Activated CD4-positive, alpha-beta T cell treated with anti-CD3 and anti-CD28 coated beads, Interleukin-2, amount 50 U/mL, for 1 hour (primary cell): ENCODE measurements at regions not wholly inside any gene's neighbourhood (a gene's known extent, or its start where the extent isn't known, plus 50 kb on each side); places are given as distances from the start of the nearest gene placed in this dataset.
"Not testable (repeated sequence)": the region's sequence is repeated elsewhere in the genome, so short reads cannot be mapped to it uniquely, and the experiment has no call there.

ENCODE experiments used
- DNase-seq: peaks from one replicate; pipeline ENCODE4 v3.0.0-alpha.2; 2020

DNA sequence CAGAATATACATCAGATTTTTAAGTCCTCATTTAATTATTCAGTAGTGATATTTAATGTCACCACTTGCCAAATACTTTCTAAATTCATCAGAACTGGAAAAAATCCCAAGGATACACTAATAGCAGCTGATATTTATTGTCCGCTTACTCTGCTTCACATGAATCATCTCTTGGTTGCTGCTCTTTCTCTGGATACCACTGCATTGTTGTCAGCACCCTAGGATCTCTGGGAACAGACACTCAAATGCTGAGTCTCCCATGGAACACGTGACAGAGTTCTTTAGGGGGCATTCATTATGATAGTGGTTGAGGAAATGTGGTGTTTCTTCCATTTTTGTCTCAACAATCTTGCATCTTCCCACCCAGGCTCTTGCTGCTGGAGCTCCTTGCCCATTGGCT is 318.0 kb downstream of the RFPL4B start:
- no peak for DNase-seq

- DNase-seq, result no peak
These were observed 318.7 kb downstream of the RFPL4B start for GRCh38 chr6:112665815-112666214.

DNA sequence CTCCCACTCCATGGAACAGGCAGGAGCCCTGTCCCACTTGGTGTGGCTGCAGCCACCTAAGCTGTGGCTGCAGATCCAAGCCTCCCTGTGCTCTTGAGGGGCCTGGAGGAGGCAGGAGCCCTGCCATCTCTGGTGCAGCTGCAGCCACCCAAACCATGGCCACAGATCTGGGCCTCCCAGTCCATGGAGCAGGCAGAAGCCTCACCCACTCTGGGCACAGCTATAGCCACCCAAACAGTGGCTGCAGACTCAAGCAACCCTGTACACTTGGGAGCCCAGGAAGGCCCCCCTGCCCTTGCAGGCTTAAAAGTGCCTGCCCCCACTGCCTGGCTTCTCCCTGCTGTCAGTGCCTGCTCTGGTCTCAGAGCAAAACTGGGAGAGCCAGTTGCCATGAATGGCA is 320.3 kb downstream of the RFPL4B start:
- DNase-seq, result no peak

DNA sequence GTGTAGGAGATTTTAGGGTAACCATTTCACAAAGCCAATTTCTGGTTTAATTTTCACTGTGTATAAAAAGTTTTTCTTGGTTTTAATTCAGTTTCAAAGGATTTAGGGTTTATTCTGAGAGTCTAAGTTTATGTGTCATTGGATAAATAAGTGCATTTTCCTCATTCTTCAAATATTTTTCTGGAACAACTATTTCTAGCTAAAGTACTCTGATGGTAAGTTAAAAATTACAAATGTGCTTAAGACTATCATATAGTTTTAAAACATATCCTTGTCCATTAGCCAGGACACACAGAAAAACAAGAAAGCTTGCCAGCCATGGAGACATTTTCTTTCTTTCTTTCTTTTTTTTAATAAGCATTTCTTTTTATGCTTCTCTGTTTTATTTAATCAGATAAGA is 333.0 kb downstream of the RFPL4B start:
- DNase-seq, result no peak

DNA sequence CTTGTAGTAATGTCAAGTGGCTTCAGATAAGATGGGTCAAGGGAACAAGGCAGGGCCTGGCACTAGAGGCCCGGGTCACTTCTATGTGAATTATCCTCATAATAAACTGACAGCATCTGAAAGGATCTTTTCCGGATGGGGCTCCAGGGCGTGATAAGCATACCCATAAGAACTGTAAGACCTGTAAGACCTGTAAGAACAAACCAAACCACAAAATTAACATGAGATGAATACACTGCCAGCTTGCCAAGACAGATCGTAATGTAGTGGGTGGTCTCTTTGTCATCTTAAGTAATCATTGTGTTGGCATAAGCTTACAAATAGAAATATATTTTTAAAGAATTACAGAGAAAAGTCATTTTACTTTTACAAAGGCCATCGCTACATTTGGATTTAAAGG is 334.9 kb downstream of the RFPL4B start:
- no peak for DNase-seq

- no peak for DNase-seq
These were observed 336.0 kb downstream of the RFPL4B start for GRCh38 chr6:112683106-112683505.

DNA sequence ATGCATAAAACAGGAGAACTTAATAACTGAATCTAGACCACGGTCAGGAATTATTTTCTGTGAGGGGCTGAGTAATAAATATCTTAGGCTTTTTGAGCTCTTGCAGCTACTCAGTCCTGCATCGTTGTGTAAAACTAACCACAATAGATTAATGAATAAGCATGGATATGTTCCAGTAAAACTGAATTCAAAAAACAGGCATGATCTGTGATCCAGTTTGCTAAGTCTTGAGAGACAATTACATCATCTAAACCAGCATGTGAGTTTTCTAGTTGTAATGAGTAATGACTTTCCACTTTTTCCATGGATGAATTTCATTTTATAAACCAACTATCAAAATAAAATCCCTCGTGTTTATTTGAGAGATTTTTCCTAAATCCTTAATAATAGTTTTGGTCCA is 336.8 kb downstream of the RFPL4B start:
- no peak for DNase-seq

DNA sequence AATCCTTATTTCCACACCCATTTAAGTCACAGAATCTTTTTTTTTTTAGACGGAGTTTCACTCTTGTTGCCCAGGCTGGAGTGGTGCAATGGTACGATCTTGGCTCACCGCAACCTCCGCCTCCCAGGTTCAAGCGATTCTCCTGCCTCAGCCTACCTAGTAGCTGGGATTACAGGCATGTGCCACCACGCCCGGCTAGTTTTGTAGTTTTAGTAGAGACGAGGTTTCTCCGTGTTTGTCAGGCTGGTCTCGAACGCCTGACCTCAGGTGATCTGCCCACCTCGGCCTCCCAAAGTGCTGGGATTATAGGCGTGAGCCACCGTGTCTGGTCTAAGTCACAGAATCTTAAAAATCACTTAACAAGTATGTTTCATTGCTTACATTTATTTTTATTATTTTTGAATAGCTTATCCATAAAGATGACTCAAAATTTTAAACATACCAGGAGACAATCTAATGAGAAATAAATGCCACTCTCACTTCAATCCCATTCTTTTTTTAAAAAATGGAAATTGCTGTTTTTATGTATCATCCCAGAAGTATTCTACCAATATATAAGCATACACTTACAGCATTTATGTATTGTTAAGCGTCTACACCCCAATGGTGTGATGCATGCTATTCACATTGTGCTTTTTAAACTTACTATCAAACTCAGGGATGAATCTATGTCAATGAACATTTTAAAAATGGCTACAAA is 338.5 kb downstream of the RFPL4B start:
- not testable (repeated sequence) for DNase-seq

DNA sequence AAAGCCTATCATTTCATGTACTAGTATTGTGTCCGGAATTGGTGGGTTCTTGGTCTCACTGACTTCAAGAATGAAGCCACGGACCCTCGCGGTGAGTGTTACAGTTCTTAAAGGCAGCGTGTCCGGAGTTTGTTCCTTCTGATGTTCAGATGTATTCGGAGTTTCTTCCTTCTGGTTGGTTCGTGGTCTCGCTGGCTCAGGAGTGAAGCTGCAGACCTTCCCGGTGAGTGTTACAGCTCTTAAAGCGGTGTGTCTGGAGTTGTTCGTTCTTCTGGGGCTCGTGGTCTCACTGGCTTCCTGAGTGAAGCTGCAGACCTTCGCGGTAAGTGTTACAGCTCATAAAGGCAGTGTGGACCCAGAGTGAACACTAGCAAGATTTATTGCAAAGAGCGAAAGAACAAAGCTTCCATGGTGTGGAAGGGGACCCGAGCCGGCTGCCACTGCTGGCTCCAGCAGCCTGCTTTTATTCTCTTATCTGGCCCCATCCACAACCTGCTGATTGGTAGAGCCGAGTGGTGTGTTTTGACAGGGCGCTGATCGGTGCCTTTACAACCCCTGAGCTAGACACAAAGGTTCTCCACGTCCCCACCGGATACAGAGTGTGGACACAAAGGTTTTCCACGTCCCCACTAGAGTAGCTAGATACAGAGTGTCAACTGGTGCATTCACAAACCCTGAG is 341.5 kb downstream of the RFPL4B start:
- DNase-seq, result not testable (repeated sequence)

- DNase-seq, result not testable (repeated sequence)
These were observed 342.2 kb downstream of the RFPL4B start for GRCh38 chr6:112689183-112689858.

DNA sequence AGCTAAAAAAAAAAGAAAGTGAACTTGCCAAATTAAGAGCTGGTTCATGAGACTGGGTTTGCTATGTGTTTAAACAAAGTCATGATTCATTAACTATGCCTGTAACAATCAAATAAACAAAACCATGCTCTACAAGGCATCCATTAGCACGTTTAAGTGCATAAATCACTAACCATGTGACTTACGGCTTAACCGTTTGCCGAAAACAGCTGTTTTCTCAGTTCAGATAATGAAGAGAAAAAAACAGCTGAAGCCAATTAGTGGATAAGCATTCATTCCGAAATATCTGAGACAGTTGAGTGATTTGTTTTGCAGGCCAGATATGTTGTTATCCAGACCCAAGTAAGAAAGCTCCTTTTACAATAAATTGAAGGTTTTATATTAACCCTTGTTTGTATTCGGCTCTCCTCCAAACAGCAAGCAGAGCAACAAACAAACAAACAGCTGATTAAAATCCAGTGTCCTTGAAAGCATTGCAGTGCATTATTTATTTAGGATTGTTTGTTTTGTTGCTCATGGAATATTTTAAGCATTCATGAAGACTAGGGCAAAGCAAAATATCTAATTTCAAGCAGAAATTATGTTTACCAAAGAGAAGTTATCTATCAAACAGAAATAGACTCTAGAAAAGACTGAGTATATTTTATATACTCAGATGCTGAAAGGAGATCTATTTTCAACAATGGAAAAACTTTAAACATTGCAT is 343.5 kb downstream of the RFPL4B start:
- no peak for DNase-seq

DNA sequence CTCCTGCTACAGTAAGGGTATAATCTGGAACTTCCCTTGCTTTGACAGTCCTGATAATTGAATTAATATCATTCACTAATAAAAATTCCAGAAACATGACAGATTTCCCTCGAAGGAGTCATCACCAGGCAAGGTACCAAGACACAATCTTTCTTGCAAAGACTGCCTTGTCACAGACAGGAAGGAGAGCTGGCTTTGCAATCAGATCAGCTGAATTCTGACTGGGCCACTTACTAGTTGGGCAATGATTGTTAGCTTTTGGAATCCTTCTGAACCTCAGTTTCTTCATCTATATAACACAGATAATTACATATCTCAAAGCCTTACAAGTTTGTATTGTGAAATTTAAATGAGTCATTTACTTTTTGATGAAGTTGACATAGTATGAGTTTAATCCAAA is 344.2 kb downstream of the RFPL4B start:
- no peak for DNase-seq

DNA sequence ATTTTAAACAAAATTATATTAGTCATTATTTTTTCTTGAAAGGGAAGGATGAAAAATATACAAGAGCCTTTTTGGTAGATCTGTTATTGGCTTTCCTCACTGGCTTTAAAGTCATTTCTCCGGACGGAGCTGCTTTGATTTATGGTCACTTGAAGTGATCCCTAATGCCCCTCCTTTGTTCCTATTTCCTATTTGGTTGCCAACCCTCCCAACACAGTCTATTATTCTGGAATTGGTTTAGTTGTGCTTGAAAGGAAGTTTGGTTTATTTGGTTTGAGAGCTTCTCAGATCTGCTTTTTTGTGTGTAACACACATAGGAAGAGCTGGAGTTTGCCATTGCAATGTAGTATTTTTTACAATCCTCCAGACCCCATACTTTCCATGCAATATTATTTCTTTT is 347.9 kb downstream of the RFPL4B start:
- no peak for DNase-seq

GRCh38 chr6:112697265-112697664 is 350.1 kb downstream of the RFPL4B start:
- no peak for DNase-seq

DNA sequence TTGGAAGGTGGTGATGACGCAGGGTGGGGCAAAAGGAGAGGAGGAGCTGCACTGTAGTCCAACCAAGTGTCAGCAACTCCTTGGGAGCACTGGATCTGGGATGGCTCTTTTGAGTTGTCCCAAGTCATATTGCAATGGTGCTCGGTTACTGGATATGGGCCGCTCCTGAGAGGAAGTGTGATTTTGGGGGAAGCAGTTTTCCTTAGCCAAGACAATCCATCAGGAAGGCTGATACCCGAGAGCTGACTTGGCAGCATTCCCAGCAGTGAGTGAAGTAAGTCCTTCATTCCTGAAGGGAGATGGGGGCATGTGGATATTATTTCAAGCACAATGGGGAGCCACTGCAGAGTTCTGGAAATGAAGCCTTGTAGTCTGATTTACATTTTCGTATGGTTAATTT is 354.1 kb downstream of the RFPL4B start:
- no peak for DNase-seq

GRCh38 chr6:112710710-112711109 is 363.6 kb downstream of the RFPL4B start:
- DNase-seq, result no peak

DNA sequence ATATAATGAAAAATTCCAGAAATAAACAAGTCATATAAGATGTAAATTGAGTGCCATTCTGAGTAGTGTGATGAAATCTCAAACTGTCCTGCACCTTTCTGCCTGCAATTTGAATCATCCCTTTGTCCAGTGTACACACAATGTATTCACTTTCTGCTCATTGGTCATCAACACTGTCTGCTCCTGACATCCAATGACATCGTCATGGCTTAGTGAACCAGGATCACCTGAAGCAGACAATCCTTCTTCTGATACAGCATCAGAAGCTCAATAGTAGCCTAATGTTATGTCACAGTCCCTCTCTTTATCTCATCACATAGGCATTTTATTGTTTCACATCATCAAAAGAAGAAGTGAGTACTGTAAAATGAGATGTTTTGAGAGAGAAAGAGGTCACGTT is 366.3 kb downstream of the RFPL4B start:
- DNase-seq, result no peak

DNA sequence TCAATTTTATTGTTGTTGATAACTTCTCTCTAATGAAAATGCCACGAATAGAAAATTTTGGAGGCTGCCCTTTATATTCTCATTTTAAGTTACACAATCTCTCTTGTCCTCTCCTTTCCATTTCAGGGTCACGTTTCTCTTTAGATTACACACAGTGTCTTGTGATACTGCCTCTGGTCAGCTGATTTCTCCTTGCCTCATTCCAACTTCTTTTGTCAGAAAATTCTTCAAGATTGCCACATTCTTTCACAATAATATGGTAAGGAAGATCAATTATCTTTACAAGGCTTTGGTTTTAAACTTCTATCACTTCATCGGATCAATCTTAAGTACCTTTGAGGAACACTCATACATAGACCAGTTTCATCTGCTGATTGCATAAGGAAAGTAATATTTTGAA is 370.3 kb downstream of the RFPL4B start:
- no peak for DNase-seq

- no peak for DNase-seq
These were observed 370.7 kb downstream of the RFPL4B start for GRCh38 chr6:112717856-112718255.

GRCh38 chr6:112725541-112726085 is 378.5 kb downstream of the RFPL4B start:
- no peak for DNase-seq

DNA sequence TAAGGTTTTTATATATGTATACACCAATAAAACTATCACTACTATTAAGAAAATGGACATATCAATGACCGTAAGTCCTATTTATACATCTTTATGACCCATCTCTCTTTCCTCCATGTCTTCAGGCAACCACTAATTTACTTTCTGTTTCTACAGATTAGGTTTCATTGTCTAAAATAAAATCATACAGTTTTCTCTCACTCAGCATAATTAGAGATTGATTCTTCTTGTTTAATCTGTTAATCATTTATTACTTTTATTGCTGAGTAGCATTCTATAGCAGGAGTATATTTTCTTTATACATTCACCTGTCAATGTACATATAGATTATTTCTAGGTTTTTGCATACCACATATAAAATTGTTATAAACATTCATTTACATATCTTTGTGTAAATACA is 388.0 kb downstream of the RFPL4B start:
- no peak for DNase-seq

DNA sequence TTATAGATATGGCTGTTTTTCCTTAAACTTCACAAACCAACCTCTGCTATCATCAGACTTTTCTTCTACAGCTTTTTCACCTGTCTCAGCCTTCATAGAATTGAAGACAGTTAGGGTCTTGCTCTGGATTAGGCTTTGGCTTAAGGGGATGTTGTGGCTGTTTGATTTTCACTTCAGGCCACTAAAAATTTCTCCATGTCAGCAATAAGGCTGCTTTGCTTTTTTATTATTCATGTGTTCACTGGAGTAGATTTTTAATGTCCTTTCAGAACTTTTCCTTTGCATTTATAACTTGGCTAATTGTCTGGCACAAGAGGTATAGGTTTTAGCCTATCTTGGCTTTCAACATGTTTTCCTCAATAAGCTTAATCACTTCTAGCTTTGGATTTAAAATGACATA is 392.6 kb downstream of the RFPL4B start:
- no peak for DNase-seq

DNA sequence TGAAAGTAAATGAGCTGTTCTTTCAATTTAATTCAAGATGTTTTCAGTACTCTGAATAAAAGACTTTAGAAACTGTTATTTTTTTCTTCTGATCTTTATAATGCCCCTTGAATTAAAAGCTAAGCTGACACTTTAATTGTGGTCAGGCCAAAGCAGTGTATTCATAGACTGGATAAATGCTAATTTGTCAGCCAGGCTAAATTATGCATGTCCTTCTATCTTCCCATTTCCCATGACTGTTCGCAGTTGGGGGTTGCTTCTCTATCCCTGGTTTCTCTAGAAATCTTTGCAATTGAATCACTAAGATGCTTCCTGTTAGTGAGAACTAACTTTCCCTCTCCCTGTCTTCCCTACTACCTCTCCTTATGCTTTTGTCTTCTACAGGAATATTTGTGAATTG is 396.2 kb downstream of the RFPL4B start:
- no peak for DNase-seq
